ENCODE measurements at regions not wholly inside any gene's neighbourhood (a gene's known extent, or its start where the extent isn't known, plus 50 kb on each side); places are given as distances from the start of the nearest gene placed in this dataset.

DNA sequence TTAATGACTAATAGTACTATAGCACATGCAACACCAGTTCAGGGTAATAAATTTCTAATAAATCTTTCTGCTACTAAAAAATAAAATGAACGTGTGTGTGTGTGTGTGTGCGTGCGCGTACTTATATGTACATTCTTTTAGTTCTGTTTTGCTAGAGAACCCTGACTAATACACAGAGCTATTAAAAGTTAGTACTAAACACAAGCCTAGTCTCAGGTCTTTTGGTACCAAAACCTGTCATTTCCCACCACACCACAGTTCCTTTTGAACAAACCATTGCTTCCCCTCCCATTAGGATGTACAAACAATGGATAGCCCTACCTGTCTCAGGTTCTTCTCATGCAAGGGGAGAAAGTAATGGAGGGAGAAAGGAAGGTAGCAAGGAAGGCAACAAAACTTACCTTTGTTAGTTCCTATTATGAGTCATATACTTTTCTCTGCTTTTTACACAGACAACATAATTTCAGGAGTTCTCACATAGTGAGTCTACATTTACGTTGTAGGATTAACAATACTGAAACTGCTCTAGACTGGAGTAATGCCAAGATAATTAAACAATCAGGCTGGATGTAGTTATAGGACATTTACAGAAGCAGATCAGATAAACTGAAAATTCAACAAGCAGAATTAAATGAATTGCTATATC is 427.2 kb downstream of the KCNJ3 start:
- Histone ChIP-seq H3K27ac (ENCODE audit: low read depth, low read length) (no peak overlapping the region), H3K9ac (ENCODE audit: low read length) (no peak overlapping the region), H2AFZ (ENCODE audit: low read depth, low read length) (no peak overlapping the region), H3K4me3 (ENCODE audit: insufficient read depth, low read depth, low read length) (no peak overlapping the region), H3K79me2 (ENCODE audit: insufficient read depth, low read length) (no peaks in the 10 kb centered on the region), H4K20me1 (ENCODE audit: insufficient read depth, low read length) (no peaks in the 10 kb centered on the region), H3K36me3 (ENCODE audit: insufficient read depth, low read length) (no peaks in the 10 kb centered on the region), H3K4me2 (ENCODE audit: low read length) (no peak overlapping the region), H3K9me3 (ENCODE audit: insufficient read depth, low read depth, low read length) (no peaks in the 10 kb centered on the region), H3K4me1 (ENCODE audit: insufficient read depth, low read length) (no peaks in the 10 kb centered on the region), H3K27me3 (ENCODE audit: insufficient read depth, low read length) (no peaks in the 10 kb centered on the region)
- Mint-ChIP-seq H3K27me3 (ENCODE audit: low read depth, unreplicated experiment) (peaks cover 2% of the 10 kb centered on the region), H3K4me3 (ENCODE audit: unreplicated experiment) (no peak overlapping the region), H3K27ac (ENCODE audit: unreplicated experiment) (no peak overlapping the region), H3K9me3 (ENCODE audit: unreplicated experiment) (no peaks in the 10 kb centered on the region), H3K36me3 (ENCODE audit: low read depth, unreplicated experiment) (no peaks in the 10 kb centered on the region), H3K4me1 (ENCODE audit: low read depth, unreplicated experiment) (no peaks in the 10 kb centered on the region)
- no peak for DNase-seq (ENCODE audit: low read depth)
- TF ChIP-seq EZH2 (IDR thresholded peaks at IDR 0.05; ENCODE audit: insufficient read depth, low read length) = no peak
- no peak for FAIRE-seq

DNA sequence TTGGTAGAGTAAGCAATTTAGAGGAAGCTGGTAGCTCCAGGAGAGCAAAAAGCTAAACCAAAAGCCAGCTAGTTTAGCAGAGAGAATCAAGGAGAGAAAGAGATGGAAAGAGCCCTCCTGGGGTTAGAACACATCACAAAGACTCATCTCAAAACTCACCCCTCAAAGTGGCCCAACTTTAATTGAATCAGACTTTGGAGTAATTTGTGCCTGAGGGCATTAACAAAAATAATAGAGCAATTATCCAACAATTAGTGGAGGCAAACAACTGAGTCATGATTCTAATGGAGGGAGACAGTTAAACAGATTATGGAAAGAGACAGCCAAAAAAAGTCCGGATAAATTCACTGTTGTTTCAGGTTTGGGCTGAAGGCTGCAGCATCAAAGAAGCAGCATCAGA is 417.4 kb downstream of the KCNJ3 start:
- DNase-seq (ENCODE audit: low read depth) = no peak
- Mint-ChIP-seq H3K36me3 (ENCODE audit: low read depth, unreplicated experiment) (no peaks in the 10 kb centered on the region), H3K27ac (ENCODE audit: unreplicated experiment) (no peak overlapping the region), H3K9me3 (ENCODE audit: unreplicated experiment) (peaks cover 3% of the 10 kb centered on the region), H3K4me1 (ENCODE audit: low read depth, unreplicated experiment) (no peaks in the 10 kb centered on the region), H3K27me3 (ENCODE audit: low read depth, unreplicated experiment) (no peaks in the 10 kb centered on the region), H3K4me3 (ENCODE audit: unreplicated experiment) (no peak overlapping the region)
- Histone ChIP-seq H3K9me3 (ENCODE audit: insufficient read depth, low read depth, low read length) (no peaks in the 10 kb centered on the region), H4K20me1 (ENCODE audit: insufficient read depth, low read length) (no peaks in the 10 kb centered on the region), H3K79me2 (ENCODE audit: insufficient read depth, low read length) (no peaks in the 10 kb centered on the region), H3K4me3 (ENCODE audit: insufficient read depth, low read depth, low read length) (no peak overlapping the region), H2AFZ (ENCODE audit: low read depth, low read length) (no peak overlapping the region), H3K27ac (ENCODE audit: low read depth, low read length) (no peak overlapping the region), H3K36me3 (ENCODE audit: insufficient read depth, low read length) (no peaks in the 10 kb centered on the region), H3K27me3 (ENCODE audit: insufficient read depth, low read length) (no peaks in the 10 kb centered on the region), H3K4me1 (ENCODE audit: insufficient read depth, low read length) (no peaks in the 10 kb centered on the region), H3K9ac (ENCODE audit: low read length) (no peak overlapping the region), H3K4me2 (ENCODE audit: low read length) (no peak overlapping the region)
- FAIRE-seq = no peak
- TF ChIP-seq, protein P1, sequence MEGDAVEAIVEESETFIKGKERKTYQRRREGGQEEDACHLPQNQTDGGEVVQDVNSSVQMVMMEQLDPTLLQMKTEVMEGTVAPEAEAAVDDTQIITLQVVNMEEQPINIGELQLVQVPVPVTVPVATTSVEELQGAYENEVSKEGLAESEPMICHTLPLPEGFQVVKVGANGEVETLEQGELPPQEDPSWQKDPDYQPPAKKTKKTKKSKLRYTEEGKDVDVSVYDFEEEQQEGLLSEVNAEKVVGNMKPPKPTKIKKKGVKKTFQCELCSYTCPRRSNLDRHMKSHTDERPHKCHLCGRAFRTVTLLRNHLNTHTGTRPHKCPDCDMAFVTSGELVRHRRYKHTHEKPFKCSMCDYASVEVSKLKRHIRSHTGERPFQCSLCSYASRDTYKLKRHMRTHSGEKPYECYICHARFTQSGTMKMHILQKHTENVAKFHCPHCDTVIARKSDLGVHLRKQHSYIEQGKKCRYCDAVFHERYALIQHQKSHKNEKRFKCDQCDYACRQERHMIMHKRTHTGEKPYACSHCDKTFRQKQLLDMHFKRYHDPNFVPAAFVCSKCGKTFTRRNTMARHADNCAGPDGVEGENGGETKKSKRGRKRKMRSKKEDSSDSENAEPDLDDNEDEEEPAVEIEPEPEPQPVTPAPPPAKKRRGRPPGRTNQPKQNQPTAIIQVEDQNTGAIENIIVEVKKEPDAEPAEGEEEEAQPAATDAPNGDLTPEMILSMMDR (IDR thresholded peaks at IDR 0.05; ENCODE audit: insufficient read depth, low read depth, low read length) = no peak
- TF ChIP-seq EZH2 (IDR thresholded peaks at IDR 0.05; ENCODE audit: insufficient read depth, low read length) = no peak

DNA sequence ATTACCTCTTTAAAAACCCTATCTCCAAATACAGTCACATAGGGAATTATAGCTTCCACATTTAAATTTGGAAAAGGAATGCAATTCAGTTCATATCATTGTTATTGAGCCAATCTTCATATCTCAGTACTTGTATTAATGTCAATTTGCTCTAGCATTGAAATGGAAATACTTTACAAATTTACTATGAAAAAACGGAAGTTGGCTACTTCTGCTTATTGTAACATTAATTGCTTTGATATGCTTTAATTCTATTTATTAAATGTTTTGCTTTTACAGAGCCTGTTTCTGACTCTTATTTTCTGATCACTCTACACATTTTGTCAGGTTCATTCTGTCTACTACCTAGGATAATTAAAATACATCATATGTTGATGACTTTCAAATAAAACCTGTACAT is 412.6 kb downstream of the KCNJ3 start:
- Histone ChIP-seq H3K9ac (ENCODE audit: low read length) (no peak overlapping the region), H3K9me3 (ENCODE audit: insufficient read depth, low read depth, low read length) (no peaks in the 10 kb centered on the region), H3K36me3 (ENCODE audit: insufficient read depth, low read length) (no peaks in the 10 kb centered on the region), H3K4me1 (ENCODE audit: insufficient read depth, low read length) (no peaks in the 10 kb centered on the region), H4K20me1 (ENCODE audit: insufficient read depth, low read length) (no peaks in the 10 kb centered on the region), H3K4me2 (ENCODE audit: low read length) (no peak overlapping the region), H3K27me3 (ENCODE audit: insufficient read depth, low read length) (no peaks in the 10 kb centered on the region), H2AFZ (ENCODE audit: low read depth, low read length) (no peak overlapping the region), H3K79me2 (ENCODE audit: insufficient read depth, low read length) (no peaks in the 10 kb centered on the region), H3K4me3 (ENCODE audit: insufficient read depth, low read depth, low read length) (no peak overlapping the region), H3K27ac (ENCODE audit: low read depth, low read length) (no peak overlapping the region)
- Mint-ChIP-seq H3K4me1 (ENCODE audit: low read depth, unreplicated experiment) (no peaks in the 10 kb centered on the region), H3K27me3 (ENCODE audit: low read depth, unreplicated experiment) (no peaks in the 10 kb centered on the region), H3K36me3 (ENCODE audit: low read depth, unreplicated experiment) (no peaks in the 10 kb centered on the region), H3K27ac (ENCODE audit: unreplicated experiment) (no peak overlapping the region), H3K9me3 (ENCODE audit: unreplicated experiment) (peaks cover 1% of the 10 kb centered on the region), H3K4me3 (ENCODE audit: unreplicated experiment) (no peak overlapping the region)
- no peak for DNase-seq (ENCODE audit: low read depth)
- no peak for FAIRE-seq
- no peak for TF ChIP-seq EZH2 (IDR thresholded peaks at IDR 0.05; ENCODE audit: insufficient read depth, low read length)
- TF ChIP-seq, protein P1 (IDR thresholded peaks at IDR 0.05; ENCODE audit: insufficient read depth, low read depth, low read length) = no peak

All from astrocyte (in vitro differentiated cells and primary cell).